ENCODE measurements at regions not wholly inside any gene's neighbourhood (a gene's known extent, or its start where the extent isn't known, plus 50 kb on each side); places are given as distances from the start of the nearest gene placed in this dataset.

DNA sequence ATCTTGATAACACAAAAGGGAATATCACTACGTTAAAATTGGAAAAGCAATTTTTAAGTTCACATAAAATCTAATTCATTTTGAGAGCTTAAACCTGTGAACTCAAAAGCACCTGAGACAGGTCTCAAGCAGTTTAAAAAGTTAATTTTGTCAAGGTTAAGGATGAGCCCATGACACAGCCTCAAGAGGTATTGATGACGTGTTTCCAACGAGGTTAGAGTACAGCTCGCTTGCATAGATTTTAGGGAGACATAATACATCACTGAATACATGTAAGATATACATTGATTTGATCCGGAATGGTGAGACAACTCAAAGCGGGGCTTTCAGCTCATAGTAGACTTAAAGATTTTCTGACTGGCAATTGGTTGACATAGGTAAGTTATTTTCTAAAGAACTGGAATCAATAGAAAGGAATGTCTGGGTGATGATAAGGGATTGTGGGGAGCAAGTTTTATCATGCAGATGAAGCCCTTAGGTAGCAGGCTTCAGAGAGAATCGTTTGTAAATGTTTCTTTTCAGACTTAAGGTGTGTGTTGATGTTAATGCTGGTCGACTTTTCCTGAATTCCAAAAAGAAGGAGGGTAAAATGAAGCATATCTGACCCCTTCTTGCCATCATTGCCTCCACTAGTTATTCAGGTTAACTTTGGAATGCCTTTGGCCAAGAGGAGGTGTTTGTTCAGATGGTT, 2890.6 kb downstream of the PCDH9 start:
- DNase-seq: no peak
- in situ Hi-C loops (cut with MboI; ENCODE audit: low pct_unique_long_range_greater_than_20kb, low sequenced_read_pairs): no loop called here

DNA sequence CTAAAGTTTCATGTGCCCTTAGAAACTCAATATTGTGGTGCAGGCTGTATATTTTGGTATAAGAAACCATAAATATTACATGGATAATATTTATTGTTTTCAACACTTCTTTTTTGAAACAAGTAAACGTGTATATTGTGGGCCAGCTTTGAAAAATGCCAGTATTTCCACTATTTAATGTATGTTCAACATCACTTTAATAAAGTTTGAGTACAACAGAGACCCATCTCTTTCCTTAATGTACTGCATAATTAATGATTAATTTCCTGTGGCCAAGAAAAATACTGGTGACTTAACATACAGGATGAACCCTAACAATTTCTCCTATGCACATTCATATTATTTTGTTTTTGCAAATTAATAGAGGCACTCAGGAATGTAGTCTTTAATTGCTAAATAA, 2891.5 kb downstream of the PCDH9 start:
- in situ Hi-C loops (cut with MboI; ENCODE audit: low pct_unique_long_range_greater_than_20kb, low sequenced_read_pairs): no loop called here
- no peak for DNase-seq

DNA sequence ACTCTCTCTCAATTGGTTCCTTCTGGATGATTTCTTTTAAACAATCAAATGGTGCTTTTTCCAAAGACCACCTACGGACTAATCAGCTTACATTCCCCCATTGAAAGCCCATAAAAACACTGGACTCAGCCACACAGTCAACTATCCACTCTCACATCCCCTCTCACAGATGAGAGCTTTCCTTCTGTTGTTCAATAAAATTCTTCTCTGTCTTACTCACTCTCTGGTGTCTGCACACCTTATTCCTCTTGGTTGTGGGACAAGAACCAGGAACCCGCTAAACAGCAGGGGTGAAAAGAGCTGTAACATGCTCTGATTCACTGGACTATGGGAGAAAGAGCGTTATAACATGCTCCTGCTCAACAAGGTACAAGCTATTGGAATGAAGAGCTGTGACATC, 2896.2 kb downstream of the PCDH9 start:
- DNase-seq: no peak
- in situ Hi-C loops (cut with MboI; ENCODE audit: low pct_unique_long_range_greater_than_20kb, low sequenced_read_pairs): no loop called here

DNA sequence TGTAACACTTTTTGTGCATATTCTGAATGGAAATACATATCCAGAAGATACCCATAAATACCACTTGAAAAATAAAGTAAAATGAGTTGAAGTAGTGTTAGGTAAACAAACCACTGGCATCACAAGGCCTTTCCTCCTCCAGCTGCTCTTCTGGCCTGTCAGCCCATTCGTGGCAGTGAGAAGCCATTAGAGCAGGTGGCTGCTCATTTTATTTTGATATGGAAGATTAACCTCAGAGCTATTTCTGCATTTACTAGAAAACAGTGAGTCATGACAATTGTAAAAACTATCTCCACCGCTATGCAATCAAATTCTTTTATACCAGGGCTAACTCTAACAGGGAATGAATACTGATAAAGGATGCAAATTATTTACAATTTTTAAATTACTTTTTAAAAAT, 2898.1 kb downstream of the PCDH9 start:
- in situ Hi-C loops (cut with MboI; ENCODE audit: low pct_unique_long_range_greater_than_20kb, low sequenced_read_pairs): no loop called here
- no peak for DNase-seq

DNA sequence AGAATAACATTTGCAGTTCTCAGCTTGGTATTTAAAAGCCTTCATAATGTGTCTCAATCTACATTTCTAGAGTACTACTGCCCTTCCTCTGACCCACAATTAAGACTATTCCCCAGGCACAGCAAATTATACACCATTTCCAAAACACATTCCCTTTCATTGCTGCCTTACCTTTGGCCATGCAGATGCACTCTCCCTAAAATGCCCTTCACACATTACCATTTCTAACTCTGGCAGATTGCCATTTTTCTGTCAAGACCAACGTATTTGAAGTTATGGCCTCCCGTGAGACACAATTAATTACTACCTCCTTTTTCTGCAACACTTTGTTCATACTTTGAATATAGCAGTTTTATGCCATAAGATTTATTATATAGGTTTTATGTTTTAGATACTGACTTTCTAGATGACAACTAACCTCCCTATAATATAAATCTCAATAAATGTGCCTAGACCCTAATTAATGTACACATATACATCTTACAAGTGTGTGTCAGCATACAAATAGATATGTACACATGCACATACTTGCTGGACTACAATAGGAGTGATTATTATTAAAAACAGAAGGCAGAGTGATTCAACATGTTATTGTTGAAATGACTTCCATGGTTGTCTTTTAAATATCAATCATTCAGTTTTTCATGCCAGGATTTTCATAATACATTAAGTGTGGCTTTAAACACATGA, 2902.5 kb downstream of the PCDH9 start:
- in situ Hi-C loops (cut with MboI; ENCODE audit: low pct_unique_long_range_greater_than_20kb, low sequenced_read_pairs): no loop called here
- no peak for DNase-seq

DNA sequence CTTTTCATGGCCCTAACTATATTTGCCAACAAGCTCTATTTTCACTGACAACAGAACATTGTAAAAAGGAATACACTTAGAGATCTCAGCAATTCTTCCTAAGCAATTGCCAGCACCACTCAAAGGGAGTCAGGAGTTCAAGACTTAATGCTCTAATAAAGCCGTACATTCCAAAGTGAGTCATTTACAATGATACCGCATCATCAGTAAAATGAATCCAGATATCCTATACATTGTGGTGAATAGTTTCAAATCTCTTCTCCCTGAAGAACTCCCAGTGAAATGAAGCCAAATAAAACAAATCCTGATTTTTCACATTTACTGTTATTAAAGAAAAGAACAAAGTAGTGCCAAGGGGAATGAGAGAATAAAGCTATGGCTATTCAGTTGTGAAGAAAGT, 2898.7 kb upstream of the PCDH20 start:
- in situ Hi-C loops (cut with MboI; ENCODE audit: low pct_unique_long_range_greater_than_20kb, low sequenced_read_pairs): no loop called here
- no peak for DNase-seq

GRCh38 chr13:64311948-64312347, 2896.3 kb upstream of the PCDH20 start:
- no peak for DNase-seq
- in situ Hi-C loops (cut with MboI; ENCODE audit: low pct_unique_long_range_greater_than_20kb, low sequenced_read_pairs): no loop called here

DNA sequence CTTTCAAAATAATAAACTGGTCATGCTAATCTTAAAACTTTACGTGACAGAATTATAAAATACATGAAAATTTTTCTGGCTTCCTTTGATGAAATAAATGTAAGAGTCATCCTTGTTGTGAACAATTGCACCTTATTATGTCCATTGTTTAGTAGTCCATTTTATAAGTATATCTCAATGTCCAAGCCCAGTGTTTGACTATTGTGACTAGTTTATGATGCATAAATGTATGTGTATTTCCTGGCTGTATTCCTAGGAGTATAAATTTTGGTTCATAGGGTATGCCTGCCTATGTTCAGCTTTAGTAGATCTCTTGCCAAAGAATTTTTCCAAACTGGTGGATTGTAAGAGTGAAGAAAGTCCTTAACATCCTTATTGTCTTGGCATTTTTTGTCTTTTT, 2895.5 kb upstream of the PCDH20 start:
- in situ Hi-C loops (cut with MboI; ENCODE audit: low pct_unique_long_range_greater_than_20kb, low sequenced_read_pairs): no loop called here
- no peak for DNase-seq

DNA sequence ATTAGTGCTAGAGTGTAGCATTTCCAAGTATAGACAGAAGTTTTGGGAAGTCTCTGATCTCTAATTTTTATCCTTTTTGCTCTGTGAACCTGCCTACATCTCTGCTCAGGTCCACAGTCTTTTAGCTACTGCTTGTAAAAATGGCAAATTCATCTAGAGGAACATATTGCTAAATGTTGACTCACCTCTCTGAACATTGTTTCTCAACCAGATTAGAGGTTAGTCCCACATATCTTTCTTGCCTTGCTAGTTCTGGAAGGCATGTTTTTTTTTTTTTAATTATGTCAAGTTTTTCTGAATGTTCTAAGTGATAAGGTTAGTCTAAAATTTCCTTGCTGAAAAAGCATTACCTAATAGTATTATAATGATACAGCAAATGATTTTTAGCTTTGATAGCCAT, 2889.6 kb upstream of the PCDH20 start:
- DNase-seq: no peak
- in situ Hi-C loops (cut with MboI; ENCODE audit: low pct_unique_long_range_greater_than_20kb, low sequenced_read_pairs): no loop called here

- DNase-seq: no peak
- in situ Hi-C loops (cut with MboI; ENCODE audit: low pct_unique_long_range_greater_than_20kb, low sequenced_read_pairs): no loop called here
Observed at GRCh38 chr13:64300239-64300638, 2884.6 kb upstream of the PCDH20 start.

DNA sequence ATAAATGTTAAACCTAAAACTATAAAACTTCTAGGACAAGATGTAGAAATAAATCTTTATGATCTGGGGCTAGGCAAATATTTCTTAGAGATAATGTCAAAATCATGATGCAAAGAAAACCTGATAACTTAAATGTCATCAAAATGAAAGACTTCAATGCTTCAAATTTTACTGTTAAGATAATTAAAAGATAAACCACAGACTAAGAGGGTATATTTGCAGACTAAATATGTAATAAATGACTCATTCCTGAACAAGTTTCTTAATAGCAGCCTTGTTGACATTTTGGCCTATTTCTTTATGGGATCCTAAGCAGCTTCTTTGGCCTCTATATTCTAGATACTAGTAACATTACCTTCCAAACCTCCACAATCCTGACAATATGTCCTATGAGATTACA, 2878.3 kb upstream of the PCDH20 start:
- in situ Hi-C loops (cut with MboI; ENCODE audit: low pct_unique_long_range_greater_than_20kb, low sequenced_read_pairs): no loop called here
- DNase-seq: no peak

- DNase-seq: no peak
- in situ Hi-C loops (cut with MboI; ENCODE audit: low pct_unique_long_range_greater_than_20kb, low sequenced_read_pairs): no loop called here
Observed at GRCh38 chr13:64289702-64290101, 2874.1 kb upstream of the PCDH20 start.

- no peak for DNase-seq
- in situ Hi-C loops (cut with MboI; ENCODE audit: low pct_unique_long_range_greater_than_20kb, low sequenced_read_pairs): no loop called here
Observed at GRCh38 chr13:64283926-64284325, 2868.3 kb upstream of the PCDH20 start.

- in situ Hi-C loops (cut with MboI; ENCODE audit: low pct_unique_long_range_greater_than_20kb, low sequenced_read_pairs): no loop called here
- DNase-seq: no peak
Observed at GRCh38 chr13:64278493-64278892, 2862.8 kb upstream of the PCDH20 start.

- no peak for DNase-seq
- in situ Hi-C loops (cut with MboI; ENCODE audit: low pct_unique_long_range_greater_than_20kb, low sequenced_read_pairs): no loop called here
Observed at GRCh38 chr13:64277097-64277496, 2861.4 kb upstream of the PCDH20 start.

- no peak for DNase-seq
- in situ Hi-C loops (cut with MboI; ENCODE audit: low pct_unique_long_range_greater_than_20kb, low sequenced_read_pairs): no loop called here
Observed at GRCh38 chr13:64276232-64276631, 2860.6 kb upstream of the PCDH20 start.

DNA sequence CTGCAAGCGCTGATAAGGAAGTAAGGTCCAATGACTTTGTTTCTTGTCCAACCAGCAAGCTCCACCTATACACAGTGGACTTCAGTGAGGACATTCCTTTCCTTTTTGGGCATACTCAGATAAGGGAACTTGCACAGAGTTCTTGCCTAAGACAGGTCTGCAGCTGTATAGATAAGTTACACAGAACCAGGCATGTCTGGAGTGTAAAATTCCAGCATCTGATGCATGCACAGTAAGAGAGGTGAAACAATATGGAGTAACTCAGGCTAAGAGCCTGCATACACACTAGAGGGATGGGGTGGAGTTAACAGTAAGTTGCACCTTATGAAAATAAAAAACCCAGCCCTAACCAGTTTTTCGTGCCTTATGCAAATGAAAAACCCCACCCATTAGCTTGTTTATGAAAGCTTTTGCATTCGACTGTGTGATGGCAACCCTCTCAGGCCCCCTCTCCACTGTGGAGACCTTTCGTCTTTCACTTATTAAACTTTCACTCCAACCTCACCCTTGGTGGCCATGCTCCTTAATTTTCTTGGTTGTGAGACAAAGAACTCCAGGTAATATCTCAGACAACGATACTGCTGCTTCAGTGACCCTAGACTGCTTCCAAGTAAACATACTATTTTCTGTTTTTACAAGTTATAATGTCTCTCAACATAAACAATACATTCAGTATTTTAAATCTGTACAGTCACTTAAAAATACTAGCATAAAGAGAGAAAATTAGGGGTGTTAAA, 2859.0 kb upstream of the PCDH20 start:
- peak; percentile 74 for DNase-seq
- in situ Hi-C loops (cut with MboI; ENCODE audit: low pct_unique_long_range_greater_than_20kb, low sequenced_read_pairs): no loop called here

DNA sequence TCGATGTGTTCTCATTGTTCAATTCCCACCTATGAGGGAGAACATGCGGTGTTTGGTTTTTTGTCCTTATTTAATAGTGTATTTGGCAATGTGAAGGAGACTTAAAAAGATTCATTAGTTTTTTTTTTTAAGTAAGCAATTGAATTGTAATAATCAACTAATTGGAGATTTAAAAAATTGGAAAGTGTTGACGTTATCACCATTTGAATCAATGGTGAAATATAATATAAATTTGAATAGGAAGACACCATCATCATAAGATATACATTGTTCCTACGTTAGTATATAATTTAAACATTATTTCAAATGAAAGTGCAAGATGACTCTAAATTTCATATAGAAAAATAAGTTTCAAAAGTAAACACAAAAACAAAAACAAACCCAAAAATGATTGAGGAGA, 2858.1 kb upstream of the PCDH20 start:
- in situ Hi-C loops (cut with MboI; ENCODE audit: low pct_unique_long_range_greater_than_20kb, low sequenced_read_pairs): no loop called here
- DNase-seq: no peak

DNA sequence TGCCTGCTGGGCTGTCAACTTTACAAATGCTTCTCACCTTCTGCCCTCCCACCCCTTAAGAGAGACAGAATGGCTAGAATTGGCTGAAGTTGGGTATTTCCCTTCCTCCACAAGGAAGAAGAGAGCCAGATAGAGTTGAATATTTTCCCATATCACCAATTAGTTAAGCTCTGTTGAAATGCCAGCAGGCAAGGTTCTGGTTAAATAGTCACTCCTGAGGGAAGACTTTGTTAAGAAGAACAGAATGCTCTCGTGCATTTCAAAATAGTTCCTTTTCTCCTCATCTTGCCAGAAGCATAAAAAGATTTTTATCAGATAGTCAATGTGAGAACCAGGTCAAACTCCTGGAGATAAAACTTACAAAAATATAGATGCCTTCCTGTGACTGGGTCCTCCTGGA, 2857.0 kb upstream of the PCDH20 start:
- DNase-seq: no peak
- in situ Hi-C loops (cut with MboI; ENCODE audit: low pct_unique_long_range_greater_than_20kb, low sequenced_read_pairs): no loop called here

- in situ Hi-C loops (cut with MboI; ENCODE audit: low pct_unique_long_range_greater_than_20kb, low sequenced_read_pairs): no loop called here
- no peak for DNase-seq
Observed at GRCh38 chr13:64266024-64266423, 2850.4 kb upstream of the PCDH20 start.

Measured in KBM-7 (cell line).